Inflammatory macrophage treated with lipopolysaccharide for 4 hours (primary cell): ENCODE measurements at regions not wholly inside any gene's neighbourhood (a gene's known extent, or its start where the extent isn't known, plus 50 kb on each side); places are given as distances from the start of the nearest gene placed in this dataset.
"Not testable (repeated sequence)": the region's sequence is repeated elsewhere in the genome, so short reads cannot be mapped to it uniquely, and the experiment has no call there.

ENCODE experiments used
- DNase-seq: peaks from one replicate; pipeline ENCODE4 v3.0.0-alpha.2; 2020

DNA sequence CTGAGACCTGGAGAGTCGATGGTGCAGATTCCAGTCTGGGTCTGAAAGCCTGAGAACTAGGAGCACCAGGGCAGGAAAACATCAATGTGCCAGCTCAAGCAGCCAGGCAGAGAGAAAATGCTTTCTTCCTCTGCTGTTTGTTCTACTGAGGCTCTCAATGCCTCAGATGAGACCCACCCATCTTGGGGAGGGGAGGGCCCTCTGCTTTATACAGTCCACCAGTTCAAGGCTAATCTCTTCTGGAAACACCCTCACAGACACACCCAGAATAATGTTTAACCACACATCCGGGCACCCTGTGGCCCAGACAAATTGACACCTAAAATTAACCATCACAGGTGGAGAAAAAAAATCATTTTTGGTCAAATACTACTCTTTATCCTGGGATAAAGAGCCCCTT lies 89.3 kb upstream of the SLC22A23 start:
- no peak for DNase-seq

DNA sequence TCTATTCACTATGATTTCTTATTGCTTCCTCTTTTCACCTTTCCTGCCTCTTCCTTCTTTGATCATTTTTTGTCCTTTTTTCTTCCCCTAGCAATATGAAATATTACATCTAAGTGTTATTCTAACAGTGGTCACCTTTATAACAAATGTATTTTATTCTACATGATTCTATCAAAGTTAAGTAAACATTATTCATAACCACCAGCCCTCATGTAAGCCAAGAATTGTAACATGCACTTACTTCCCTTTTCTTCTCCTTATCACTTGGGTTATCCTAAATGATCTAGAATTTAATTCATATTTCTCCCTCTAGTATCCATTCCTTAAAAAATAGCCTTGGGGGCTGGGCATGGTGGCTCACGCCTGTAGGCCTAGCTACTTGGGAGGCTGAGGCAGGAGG lies 88.3 kb upstream of the SLC22A23 start:
- DNase-seq: no peak

DNA sequence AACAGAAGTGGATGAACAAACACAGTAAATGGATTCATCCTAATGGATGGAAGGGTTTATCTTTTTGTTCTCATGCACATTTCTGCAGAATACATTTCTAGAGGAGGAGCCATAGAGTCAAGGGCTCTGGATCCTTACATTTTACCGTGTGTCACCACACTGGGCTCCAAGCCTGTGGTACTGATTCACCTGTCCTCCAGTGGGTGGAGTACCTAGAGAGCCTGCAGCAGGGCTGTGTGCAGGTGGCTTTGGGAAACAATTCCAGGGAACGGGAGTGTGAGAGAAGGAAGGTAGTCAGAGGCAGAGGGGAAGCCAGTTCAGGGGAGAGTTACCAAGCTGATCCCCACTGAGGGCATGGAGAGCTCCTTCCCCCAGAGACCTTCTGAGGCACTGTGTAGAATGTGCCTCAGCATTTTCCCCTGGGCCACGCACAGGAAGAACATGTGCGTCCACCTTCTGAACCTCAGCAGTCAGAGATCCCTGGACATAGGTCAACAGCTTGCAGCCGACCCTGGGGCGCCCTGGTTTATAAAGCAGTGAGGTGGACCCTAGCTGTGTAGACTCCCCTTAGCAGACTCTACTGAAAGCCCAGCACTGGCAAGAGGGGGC lies 85.3 kb upstream of the SLC22A23 start:
- no peak for DNase-seq

DNA sequence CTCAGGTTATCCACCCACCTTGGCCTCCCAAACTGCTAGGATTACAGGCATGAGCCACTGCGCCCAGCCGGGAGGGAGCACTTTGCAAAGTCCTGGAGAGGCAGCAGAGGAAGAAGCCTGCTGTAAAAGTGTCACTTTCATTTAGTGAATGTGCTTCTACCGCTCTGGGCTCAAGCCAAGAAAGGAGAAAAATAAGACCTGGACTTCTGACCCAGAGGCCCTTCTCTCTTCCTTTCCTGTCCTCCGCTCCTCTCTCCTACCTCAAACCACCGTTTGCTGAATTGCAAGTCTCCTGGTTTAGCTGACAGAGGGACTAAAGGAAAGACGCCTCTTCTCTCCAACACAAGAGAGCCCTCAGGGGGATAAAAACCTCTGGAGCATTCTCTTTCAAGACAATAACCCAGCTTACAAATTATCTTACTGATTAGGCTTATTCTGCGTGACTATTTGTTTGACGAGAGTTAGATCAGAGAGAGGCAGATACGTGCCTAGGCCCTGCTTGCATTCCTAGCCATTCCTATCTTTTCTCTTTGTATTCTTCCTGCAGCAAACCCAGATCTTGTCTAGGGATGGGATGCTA lies 84.2 kb upstream of the SLC22A23 start:
- no peak for DNase-seq

GRCh38 chr6:3540253-3540820 lies 83.5 kb upstream of the SLC22A23 start:
- no peak for DNase-seq

DNA sequence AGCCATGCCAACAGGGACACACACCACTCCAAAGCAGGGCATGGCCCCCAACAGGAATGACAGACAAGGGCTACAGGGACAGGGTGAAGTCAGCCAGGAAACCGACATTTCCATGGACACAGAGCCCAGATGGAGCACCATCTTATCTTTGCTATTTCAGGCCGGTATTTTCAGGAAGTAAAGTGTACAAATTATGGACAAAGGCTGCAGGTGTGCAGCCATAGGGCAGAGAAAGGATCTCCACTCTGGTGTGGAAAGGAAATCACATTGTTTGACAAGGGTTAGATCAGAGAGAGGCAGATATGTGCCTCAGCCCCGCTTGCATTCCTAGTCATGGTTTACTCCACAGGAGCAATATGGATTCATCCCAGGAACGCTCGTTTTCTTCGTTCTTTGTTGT lies 81.7 kb upstream of the SLC22A23 start:
- DNase-seq: no peak

- DNase-seq: no peak
Observed at GRCh38 chr6:3536901-3537300, 80.1 kb upstream of the SLC22A23 start.

- DNase-seq: no peak
Observed at GRCh38 chr6:3535776-3536435, 79.1 kb upstream of the SLC22A23 start.

DNA sequence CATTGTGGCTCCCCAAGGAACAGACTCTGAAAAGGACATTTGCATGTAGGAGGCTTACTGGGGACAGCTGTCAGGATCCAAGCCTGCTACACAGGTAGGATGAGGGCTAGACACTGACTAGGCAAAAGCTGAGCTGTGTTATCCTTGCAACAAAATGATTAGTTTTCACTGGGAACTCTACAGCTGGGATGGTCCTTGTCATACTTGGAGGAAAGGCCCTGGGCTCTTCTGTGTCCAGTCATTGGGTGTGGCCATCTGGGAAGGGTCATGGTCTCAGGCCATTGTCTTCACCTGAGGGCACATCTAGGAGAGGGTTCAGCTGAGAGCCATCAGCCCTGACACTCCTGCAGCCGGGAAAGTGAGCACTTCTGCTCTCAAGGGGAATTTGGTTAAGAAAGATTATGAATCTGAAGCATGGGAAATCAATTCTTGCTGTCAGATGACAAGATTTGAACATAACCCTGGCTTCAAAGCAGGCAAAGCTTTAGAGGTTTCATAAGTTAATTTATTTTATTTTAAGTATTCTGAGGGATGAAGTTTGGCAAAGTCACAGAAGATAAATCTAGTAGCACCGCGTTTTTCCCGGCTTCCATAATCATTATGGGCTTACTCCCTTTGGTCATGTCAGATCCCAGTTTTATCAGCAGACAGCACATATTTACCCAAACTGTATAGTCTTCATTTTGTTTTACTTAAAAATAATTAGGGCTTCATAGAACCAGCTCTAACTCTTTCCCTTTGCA lies 78.4 kb upstream of the SLC22A23 start:
- DNase-seq: no peak

DNA sequence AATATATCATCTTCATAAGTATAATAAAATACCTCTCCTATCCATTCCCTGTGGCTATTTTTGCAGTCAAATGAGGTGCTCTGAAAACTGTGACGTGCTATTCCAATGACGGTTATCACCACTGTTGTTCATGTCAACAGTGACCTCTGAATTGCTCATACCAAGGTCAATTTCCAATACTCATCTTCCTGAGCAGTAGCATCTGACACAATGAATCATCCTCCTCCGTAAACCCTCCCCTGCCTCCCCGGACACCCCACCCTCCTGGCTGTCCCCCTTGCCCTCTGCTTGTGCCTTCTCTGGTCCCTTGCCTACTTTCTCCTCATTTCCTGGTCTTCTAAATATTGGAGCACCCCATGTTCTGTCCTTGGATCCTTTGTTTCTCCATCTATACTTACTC lies 77.7 kb upstream of the SLC22A23 start:
- DNase-seq: no peak

DNA sequence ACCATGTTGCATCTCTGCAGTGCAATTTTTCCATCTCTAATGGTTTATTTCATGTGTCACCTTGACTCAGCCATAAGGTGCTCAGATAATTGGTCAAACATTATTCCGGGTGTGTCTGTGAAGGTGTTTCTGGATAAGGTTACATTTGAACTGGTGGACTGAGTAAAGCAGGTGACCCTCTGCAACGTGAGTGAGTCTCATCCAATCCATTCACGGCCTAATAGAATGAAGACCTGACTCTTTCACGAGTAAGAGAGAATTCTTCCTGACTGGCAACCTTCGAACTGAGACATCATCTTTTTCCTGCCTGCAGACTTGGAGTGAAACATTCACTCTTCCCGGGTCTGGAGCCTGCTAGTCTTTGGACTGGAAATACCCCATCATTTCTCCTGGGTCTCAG lies 77.1 kb upstream of the SLC22A23 start:
- no peak for DNase-seq

DNA sequence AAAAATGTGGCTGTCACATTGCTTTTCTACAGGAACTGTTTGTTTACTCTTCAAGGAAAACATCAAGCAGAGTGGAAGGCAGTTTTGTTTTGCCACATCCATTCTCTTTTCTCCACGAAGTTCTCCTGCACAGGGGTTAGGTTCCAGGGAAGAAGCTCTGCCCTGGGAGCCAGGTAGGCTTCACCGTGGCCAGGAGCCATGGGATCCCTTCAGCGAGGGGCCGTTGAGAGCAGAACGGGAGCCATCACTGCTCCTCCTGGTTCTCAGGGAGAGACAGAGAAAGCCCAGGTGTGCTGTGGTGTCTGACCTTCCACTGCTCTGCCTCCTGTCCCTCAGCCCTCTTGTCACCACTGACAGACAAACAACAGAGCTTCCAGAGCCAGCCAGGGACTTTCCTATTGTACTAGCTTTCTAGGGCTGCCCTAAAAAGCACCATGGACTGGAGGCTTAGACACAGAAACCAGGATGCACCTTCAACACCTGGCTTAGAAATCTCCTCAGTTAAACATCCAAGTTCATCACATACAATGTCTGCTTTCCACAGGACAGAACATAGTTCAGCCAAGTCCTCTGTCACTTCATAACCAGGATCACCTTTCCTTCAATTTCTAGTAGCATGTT lies 75.6 kb upstream of the SLC22A23 start:
- DNase-seq: no peak

- no peak for DNase-seq
Observed at GRCh38 chr6:3531481-3531880, 74.6 kb upstream of the SLC22A23 start.

DNA sequence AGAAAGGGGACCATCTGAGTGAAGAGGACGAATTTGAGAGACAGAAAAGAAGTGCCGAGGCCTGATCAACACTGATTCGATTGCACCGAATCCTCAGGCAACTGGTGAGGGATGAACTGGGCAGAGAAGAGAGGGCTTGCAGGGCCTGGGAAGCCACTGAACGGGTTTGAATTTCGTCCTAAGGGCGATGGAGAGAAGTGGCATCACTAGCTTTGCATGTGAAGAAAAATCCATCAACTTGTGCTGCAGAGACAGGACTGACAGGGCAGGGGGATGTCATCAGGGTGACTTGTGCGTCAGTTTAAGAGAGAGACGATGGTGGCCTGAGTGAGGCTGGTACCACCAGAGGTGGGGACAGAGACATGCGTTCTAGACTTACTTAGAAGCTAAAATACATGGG lies 73.7 kb upstream of the SLC22A23 start:
- DNase-seq: no peak

GRCh38 chr6:3529721-3530120 lies 72.9 kb upstream of the SLC22A23 start:
- no peak for DNase-seq

DNA sequence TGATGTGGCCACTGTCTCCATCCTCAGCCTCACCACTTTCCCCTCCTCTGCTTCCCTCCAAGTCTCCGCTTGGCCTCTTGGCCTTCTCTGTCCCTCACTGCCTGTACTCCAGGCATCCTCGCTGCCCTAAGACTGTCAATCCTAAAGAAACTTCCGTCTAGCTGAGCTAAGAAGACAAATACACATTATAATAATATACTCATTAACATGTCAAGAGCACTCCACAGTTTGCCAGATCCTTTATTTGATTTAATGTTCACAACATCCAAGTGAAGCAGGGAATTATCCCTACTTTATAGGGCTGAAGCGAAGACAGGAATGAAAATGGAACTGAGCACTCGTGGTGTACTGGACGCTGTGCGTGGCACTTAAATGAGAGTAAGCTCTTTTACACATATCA lies 72.4 kb upstream of the SLC22A23 start:
- no peak for DNase-seq

GRCh38 chr6:3528081-3528671 lies 71.3 kb upstream of the SLC22A23 start:
- DNase-seq: not testable (repeated sequence)

DNA sequence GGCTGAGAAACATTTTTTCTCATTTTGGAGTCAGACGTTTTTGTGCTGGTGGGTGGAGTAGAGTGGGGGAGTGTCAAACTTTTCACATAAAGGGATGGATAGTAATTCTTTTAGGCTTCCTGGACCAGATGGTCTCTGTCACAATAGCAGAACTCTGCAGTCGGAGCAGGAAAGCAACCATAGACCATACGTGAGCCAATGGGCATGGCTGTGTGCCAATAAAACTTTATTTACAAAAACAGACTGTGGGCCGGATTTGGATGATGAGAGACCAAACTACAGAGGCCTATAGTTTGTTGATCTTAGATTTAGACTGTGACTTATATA lies 70.8 kb upstream of the SLC22A23 start:
- no peak for DNase-seq

DNA sequence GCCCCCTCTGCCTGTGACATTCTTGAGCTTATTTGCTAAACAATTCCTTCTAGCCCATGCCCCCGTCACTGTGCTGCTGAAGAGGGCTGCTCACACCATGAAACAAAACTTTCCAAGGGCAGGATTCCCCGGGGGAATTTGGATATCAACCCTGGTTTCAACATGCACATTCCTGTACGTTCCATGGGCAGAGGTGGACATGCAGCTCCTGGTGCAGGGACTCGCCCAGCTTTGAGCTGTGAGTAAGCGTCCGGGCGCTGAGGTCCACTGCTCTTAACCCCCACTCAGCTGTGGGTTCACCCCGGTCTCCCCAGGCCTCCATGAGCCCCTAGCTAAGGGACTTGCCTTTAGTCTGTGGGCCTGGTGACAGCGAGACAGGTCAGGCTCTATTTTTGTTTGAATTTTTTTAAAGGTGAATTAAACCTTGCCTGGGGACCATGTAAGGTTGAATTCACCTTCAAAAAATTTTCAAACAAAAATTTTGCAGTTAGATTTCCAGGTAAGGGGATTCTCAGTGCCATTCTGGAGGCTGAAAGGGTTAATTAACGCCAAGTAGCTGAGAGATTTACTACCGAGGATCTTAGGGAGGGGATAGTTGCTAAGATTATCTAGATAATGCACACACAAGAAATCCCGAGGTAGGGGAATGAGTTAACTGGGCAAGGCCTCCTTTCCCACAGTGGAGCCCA lies 70.3 kb upstream of the SLC22A23 start:
- no peak for DNase-seq

GRCh38 chr6:3525915-3526314 lies 69.1 kb upstream of the SLC22A23 start:
- no peak for DNase-seq

DNA sequence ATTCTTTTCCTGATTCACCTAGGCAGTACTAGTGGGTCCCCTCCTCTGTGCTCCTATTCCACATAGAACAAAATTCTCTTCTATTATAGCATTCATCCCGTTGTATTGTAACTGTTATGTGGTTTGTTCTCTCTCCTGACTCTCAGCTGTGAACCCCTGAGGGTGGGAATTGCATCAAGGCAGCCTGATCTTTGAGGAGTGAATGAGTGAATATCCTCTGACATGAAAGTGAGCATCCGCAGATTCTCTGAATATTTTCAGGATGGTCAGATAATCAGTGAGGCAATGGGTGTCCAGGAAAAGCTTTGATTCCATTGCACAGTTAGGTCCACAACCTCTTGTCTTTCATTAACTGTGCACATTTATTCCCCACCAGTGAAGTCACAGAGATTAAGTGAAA lies 67.6 kb upstream of the SLC22A23 start:
- no peak for DNase-seq

GRCh38 chr6:3523966-3524365 lies 67.1 kb upstream of the SLC22A23 start:
- DNase-seq: no peak
